ENCODE measurements at regions not wholly inside any gene's neighbourhood (a gene's known extent, or its start where the extent isn't known, plus 50 kb on each side); places are given as distances from the start of the nearest gene placed in this dataset.
A peak's percentile ranks its signal among the peaks of the same experiment; 100 is the strongest.

DNA sequence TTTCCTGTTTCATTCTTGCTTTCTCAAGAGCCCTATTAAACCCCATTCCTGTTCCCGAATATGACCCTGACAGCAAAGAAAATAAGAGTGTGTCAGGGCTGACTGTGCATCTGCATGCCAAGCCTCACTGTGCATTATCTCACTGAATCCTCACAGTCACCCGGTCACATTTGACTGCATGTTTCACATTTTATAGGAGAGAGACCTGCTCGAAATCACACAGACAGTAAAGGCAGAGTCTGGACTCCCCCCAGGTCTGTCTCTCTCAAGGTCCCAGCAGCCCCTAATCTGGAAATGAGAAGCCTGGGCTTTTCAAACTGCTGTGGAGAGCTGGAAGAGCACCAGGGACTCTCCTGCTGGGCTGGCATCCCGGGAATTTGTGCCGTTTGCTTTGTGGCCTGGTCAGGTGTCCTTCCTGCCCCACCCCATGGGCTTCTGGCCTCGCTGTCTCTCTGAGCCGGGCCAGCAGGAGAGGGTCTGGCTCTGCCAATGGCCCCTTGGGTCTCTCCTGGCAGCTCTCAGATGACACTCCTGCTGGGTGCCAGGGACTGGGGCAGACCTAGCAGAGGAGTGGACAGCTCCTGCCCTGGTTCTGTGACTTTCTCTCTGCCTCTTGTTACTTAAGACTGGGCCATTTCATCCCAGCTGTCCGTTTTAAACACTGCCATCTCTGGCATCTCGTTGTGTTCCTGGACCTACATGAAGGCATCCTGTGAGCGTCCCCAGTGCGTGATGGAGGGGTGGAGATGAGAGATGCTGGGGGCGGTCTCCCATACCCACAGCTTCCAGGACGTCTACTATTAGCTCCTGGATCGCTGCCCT is 173.6 kb downstream of the ARHGAP12 start:
- Histone ChIP-seq H3K4me1 (peaks cover 40% of the 10 kb centered on the region), H3K27ac (peak overlapping the region; percentile 32)

DNA sequence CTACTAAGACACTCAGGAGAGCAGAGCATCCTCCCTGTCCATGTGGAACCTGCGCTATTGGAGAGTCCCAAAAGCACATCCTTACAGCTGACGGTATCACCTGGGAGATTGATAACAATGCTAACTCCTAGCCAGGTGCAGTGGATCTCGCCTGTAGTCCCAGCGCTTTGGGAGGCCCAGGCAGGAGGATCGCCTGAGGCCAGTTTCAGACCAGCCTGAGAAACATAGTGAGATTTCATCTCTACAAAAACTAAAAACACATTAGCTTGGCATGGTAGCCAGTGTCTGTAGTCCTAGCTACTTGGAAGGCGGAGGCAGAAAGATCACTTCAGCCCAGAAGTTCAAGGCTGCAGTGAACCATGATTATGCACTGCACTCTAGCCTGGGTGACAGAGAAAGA is 174.9 kb downstream of the ARHGAP12 start:
- DNase-seq = no peak
- Histone ChIP-seq H3K9me3 (replicated peaks) (no peaks in the 10 kb centered on the region), H3K27ac (no peak overlapping the region), H3K4me1 (peaks cover 45% of the 10 kb centered on the region), H3K27me3 (no peaks in the 10 kb centered on the region), H3K36me3 (no peaks in the 10 kb centered on the region), H3K4me3 (no peak overlapping the region)

More for the DNA sequence above, 173.6 kb downstream of the ARHGAP12 start:
- no peaks in the 10 kb centered on the region for H3K9me3 ChIP-seq (replicated peaks)
- peak; percentile 45 to 60 for DNase-seq
- no peak overlapping the region for H3K4me3 ChIP-seq
- H3K27me3 ChIP-seq = no peaks in the 10 kb centered on the region
- no peaks in the 10 kb centered on the region for H3K36me3 ChIP-seq

DNA sequence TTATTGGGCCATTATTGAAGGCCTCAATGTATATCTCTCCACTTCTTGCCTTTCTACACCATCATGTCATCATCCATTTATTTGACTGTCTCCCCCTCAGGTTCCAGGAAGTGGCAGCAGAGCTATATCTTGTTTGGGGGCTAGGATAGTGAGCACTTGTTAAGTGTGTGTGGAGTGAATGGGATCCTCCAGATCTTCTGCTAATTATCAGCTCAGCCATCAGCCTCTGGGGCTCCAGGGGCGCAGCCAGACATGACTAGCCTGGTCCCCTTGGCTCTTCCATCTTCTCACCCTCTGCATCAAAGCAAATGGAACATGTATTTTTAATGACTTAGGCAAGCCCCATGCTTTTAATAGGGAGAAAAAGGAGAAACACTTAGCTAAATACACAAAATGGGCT is 176.5 kb downstream of the ARHGAP12 start:
- Histone ChIP-seq H3K36me3 (no peaks in the 10 kb centered on the region), H3K4me3 (no peak overlapping the region), H3K27me3 (no peaks in the 10 kb centered on the region), H3K27ac (no peak overlapping the region), H3K9me3 (replicated peaks) (no peaks in the 10 kb centered on the region), H3K4me1 (peaks cover 53% of the 10 kb centered on the region)
- no peak for DNase-seq

DNA sequence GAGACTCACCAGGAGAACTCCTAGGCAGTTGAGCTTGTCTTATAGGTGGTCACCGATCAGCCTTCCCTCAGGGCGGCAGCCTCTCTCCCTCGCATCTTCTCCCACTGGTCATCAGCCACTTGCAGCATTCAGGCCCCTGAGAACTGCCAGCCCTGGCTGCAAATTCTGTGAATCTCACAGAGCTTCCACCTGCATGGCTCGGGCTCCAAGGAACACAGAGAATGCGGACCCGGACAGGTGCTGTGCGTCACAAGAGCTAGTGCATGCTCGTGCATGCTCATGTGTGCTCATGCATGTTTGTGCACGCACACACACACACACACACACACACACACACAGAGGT is 176.9 kb downstream of the ARHGAP12 start:
- H3K9me3 ChIP-seq (replicated peaks) = no peaks in the 10 kb centered on the region
- no peaks in the 10 kb centered on the region for H3K27me3 ChIP-seq
- DNase-seq = no peak
- no peak overlapping the region for H3K4me3 ChIP-seq
- H3K27ac ChIP-seq = no peak overlapping the region
- peaks cover 57% of the 10 kb centered on the region for H3K4me1 ChIP-seq
- H3K36me3 ChIP-seq = no peaks in the 10 kb centered on the region

DNA sequence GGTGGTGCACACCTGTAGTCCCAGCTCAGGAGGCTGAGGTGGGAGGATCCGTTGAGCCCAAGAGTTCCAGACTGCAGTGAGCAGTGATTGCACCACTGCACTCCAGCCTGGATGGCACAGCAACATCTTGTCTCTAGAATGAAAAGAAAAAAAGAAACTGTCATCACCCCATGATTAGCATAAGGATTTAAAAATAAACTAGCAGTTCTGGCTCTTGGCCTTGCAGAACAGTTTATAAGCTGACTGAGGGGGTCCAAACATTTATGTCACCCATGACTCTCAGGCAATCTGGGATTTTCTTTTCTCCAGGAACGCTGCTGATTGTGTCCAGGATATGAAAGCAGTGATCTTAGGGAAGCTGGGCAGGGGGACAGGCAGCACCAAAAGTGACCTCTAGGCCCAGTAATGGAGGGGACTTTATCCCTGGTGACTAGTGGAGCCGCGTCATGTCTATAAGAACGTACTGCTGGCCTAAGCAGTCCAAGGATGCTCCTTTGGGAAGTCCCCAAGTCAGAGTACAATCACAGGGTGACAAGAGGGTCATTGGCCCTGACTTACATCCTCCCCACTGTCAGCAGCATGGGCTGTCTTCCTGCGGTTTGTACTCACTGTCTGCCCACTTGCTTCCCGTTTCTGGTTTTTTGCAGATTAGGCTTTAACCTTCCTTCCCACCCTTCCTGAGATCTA is 177.4 kb downstream of the ARHGAP12 start:
- Histone ChIP-seq H3K27me3 (no peaks in the 10 kb centered on the region), H3K36me3 (no peaks in the 10 kb centered on the region), H3K27ac (peak overlapping the region; percentile 98), H3K4me3 (no peak overlapping the region), H3K4me1 (peaks cover 61% of the 10 kb centered on the region), H3K9me3 (replicated peaks) (no peaks in the 10 kb centered on the region)
- no peak for DNase-seq

DNA sequence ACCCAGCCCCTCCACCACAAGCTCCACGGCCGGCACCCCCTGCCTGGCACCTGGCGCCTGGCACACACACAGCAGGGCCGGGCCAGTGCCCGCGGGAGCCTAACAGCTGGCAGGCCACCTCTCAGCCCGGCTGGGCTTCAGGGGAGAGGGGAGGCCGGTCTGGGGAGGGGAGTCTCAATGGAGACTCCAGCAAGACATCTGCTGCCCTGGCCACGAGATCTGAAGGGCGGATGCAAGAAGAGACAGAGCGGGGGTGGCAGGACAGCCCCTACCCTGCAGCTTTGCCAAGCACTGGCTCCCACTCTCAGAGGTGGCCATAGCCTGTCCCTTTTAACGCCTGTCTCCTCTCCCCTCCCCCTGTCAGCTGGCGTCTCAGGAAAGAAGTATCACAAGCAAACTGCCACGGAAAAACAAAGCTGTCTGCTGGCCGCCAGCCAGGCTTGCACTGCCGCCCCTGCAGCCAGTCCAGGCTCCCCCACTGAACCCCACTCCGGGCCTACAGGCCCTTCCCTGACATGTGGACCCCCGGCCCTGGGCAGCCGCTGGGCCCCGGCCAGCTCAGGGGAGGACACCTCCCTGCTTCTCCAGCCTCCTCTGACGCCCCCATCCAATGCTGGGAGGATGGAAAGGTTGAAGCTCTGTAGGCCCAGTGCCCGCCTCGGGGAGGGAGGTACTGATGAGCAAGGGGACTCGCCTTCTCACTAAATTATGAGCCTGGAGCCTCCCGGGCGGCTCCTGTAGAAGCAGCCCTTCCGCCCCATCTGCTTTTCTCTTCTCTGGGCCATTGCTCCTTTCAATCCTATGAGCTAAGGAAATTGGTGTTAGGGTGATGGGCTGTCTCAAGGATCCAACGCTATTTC is 178.4 kb downstream of the ARHGAP12 start:
- Histone ChIP-seq H3K4me1 (peaks cover 60% of the 10 kb centered on the region), H3K27ac (peak overlapping the region; percentile 98)
- peak; percentile 96 for DNase-seq

DNA sequence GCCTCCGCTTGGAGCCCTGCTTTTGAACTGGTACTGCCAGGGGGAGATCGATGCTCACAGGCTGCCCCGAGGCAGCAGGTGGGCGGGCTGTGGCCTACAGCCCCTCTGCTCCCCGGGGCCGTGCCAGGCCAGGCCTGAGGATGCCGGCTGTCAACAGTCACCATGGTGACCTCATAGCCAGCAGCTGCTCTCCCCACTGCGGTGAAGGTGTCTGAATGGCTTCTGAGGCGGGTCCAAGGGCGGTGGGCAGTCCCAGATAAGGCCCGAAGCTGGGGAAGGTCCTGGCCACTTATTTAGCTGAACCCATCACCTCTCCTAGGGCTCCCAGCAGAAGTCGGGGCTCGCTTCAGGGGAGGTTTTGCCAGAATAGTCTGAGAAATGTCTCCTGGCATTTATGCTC is 179.3 kb downstream of the ARHGAP12 start:
- Histone ChIP-seq H3K27ac (peak overlapping the region; percentile 98), H3K4me3 (peak overlapping the region; percentile 34), H3K4me1 (peaks cover 60% of the 10 kb centered on the region), H3K36me3 (no peaks in the 10 kb centered on the region), H3K9me3 (replicated peaks) (no peaks in the 10 kb centered on the region), H3K27me3 (no peaks in the 10 kb centered on the region)
- DNase-seq = peak; percentile 98

More for the DNA sequence above, 178.4 kb downstream of the ARHGAP12 start:
- Histone ChIP-seq H3K9me3 (replicated peaks) (no peaks in the 10 kb centered on the region), H3K27me3 (no peaks in the 10 kb centered on the region), H3K4me3 (peak overlapping the region; percentile 34), H3K36me3 (no peaks in the 10 kb centered on the region)

DNA sequence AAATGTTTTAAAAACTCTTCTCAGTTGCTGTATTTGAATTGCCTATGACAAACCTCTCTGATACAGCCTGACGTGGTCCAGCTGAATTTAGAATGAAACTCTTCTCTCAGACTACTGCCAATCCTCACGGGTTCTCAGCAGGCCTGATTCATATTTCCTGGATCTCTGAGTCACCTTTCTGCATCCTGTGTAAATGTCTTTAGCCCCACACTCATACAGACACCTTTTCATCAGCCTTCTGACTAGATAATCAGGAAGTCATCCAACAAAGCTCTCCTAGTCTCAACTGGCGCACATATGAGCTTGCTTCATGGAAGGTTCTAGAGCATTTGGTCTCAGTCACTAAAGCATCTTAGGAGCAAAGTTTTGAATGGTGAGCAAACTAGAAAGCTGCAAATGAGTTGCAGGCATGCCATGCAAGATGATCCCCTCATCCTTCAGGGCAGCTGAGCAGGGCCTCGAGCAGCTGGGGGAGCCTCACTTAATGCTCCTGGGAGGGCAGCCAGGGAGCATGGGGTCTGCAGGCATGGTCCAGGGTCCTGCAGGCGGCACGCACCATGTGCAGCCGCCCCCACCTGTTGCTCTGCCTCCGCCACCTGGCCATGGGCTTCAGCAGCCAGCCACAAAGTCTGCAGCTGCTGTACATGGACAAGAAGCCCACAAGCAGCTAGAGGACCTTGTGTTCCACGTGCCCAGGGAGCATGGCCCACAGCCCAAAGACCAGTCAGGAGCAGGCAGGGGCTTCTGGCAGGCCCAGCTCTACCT is 182.8 kb downstream of the ARHGAP12 start:
- H3K27me3 ChIP-seq = no peaks in the 10 kb centered on the region
- peaks cover 5% of the 10 kb centered on the region for H3K9me3 ChIP-seq (replicated peaks)
- H3K4me1 ChIP-seq = peaks cover 56% of the 10 kb centered on the region
- DNase-seq = peak; percentile 99
- H3K36me3 ChIP-seq = no peaks in the 10 kb centered on the region
- no peak overlapping the region for H3K4me3 ChIP-seq
- H3K27ac ChIP-seq = peak overlapping the region; percentile 86

DNA sequence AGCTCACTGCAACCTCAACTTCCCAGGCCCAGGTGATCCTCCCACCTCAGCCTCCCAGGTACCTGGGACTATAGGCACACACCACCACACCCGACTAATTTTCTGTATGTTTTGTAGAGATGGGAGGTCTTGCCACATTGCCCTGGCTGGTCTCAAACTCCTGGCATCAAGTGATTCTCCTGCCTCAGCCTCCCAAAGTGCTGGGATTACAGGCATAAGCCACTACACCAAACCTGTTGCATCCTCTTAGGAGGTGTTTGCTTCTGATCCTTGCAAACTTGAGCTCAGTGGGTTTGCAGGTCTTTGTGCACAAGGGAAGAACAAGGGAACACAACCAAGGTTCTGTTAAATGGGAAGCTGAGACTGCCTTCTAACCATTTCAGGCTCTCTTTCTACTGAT is 184.6 kb downstream of the ARHGAP12 start:
- Histone ChIP-seq H3K4me1 (peaks cover 58% of the 10 kb centered on the region), H3K27me3 (no peaks in the 10 kb centered on the region), H3K36me3 (no peaks in the 10 kb centered on the region), H3K27ac (no peak overlapping the region), H3K9me3 (replicated peaks) (peaks cover 11% of the 10 kb centered on the region), H3K4me3 (no peak overlapping the region)
- DNase-seq = no peak

DNA sequence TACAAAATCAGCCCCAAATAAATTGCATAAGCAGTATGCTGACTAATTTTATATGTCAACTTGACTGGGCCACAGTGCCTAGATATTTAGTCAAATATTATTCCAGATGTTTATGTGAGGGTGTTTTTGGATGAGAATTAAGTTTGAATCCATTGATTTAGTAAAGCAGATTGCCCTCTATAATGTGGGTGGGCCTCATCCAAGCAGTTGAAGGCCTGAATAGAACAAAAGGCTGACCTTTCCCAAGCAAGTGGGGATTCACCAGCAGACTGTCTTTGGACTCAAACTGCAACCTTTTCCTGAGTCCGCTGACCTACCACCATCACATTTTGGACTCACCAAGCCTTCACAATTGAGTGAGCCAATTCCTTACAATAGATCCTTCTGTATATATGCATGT is 186.4 kb downstream of the ARHGAP12 start:
- Histone ChIP-seq H3K4me1 (peaks cover 47% of the 10 kb centered on the region), H3K27ac (no peak overlapping the region), H3K27me3 (no peaks in the 10 kb centered on the region), H3K4me3 (no peak overlapping the region), H3K9me3 (replicated peaks) (peaks cover 14% of the 10 kb centered on the region), H3K36me3 (no peaks in the 10 kb centered on the region)
- no peak for DNase-seq

DNA sequence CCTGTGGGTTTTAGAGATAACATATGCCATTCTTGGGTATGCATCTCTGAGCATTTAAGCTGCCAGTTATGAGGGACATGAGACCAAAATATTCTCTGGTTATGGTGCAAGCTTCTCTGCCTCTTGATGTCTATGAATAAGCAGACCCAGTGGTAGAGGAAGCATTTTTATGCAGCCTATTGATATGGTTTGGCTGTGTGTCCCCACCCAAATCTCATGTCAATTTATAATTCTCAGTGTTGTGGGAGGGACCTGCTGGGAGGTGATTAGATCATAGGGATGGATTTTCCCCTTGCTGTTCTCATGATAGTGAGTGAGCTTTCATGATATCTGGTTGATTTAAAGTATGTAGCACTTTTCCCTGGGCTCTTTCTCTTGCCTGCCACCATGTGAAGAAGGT is 187.2 kb downstream of the ARHGAP12 start:
- Histone ChIP-seq H3K9me3 (replicated peaks) (peaks cover 14% of the 10 kb centered on the region), H3K4me1 (peaks cover 40% of the 10 kb centered on the region), H3K27ac (no peak overlapping the region), H3K27me3 (no peaks in the 10 kb centered on the region), H3K36me3 (no peaks in the 10 kb centered on the region), H3K4me3 (no peak overlapping the region)
- DNase-seq = no peak

DNA sequence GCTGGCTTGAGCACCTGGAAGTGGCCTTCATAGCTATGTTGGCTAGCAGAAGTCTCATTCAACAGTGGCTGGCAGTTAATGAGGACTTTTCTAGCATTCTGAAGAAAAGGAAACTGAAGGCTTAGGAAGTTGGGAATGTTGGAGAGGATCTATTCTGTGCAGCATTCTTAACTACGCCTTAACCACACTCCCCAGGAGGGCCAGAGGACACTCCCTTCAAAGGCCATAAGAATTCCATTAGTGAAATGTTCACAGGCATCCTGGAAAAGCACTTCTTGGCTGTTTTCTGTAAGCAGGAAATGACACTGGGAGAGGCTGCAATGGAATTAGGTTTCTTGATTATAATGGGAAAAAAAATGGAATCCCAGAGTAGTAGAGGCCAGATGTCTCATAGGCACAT is 188.9 kb downstream of the ARHGAP12 start:
- H3K4me3 ChIP-seq = no peak overlapping the region
- H3K36me3 ChIP-seq = no peaks in the 10 kb centered on the region
- H3K27me3 ChIP-seq = no peaks in the 10 kb centered on the region
- H3K4me1 ChIP-seq = peaks cover 25% of the 10 kb centered on the region
- peaks cover 14% of the 10 kb centered on the region for H3K9me3 ChIP-seq (replicated peaks)
- peak overlapping the region; percentile 17; the same call in 1 of the 2 replicates for H3K27ac ChIP-seq
- peak; percentile 35 to 43 for DNase-seq

DNA sequence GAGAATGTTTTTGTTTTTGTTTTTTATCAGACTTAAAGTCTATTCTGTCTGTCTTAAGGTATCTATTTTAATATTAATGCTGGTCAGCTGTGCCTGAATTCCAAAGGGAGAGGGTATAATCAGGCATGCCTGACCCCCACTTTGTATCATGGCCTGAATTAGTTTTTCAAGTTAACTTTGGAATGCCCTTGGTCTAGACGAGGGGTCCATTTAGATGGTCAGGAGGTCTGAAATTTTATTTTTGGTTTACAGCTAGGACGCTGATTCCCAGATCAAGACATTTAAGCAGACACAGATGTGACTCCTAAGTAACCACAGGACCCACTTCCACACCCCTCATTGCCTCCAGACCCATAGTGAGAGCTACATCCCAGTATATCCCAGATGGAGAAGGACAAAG is 189.5 kb downstream of the ARHGAP12 start:
- peak overlapping the region; percentile 17; the same call in 1 of the 2 replicates for H3K27ac ChIP-seq

DNA sequence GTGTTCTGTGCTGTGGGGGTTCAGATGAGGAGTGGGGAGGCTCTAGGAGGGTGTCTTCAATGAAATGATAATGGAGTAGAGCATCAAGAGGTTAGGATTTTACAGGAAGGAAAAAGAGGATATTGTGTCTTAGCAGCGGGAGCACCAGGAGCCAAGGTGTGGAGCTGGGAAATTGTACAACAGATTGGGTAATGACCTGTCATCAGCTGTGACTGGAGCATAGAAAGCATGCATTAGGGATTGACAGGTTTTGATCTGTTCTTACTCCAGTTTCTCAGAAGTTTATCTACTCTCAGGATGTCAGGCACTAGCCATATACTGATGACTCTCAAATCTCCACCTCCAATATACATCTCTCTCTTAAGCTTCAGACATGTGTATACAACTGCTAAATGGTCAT is 196.9 kb downstream of the ARHGAP12 start:
- H3K4me3 ChIP-seq = no peak overlapping the region
- DNase-seq = no peak
- no peak overlapping the region for H3K27ac ChIP-seq
- no peaks in the 10 kb centered on the region for H3K27me3 ChIP-seq
- H3K36me3 ChIP-seq = no peaks in the 10 kb centered on the region
- H3K9me3 ChIP-seq (replicated peaks) = peaks cover 25% of the 10 kb centered on the region
- no peaks in the 10 kb centered on the region for H3K4me1 ChIP-seq

More for the DNA sequence above, 189.5 kb downstream of the ARHGAP12 start:
- Histone ChIP-seq H3K4me3 (no peak overlapping the region), H3K36me3 (no peaks in the 10 kb centered on the region), H3K9me3 (replicated peaks) (peaks cover 18% of the 10 kb centered on the region), H3K4me1 (peaks cover 19% of the 10 kb centered on the region), H3K27me3 (no peaks in the 10 kb centered on the region)
- no peak for DNase-seq
